NCI-H748 treated with DMSO at 0.1 percent for 48 hours (cell line): ENCODE measurements at regions not wholly inside any gene's neighbourhood (a gene's known extent, or its start where the extent isn't known, plus 50 kb on each side); places are given as distances from the start of the nearest gene placed in this dataset.
"Not testable (repeated sequence)": the region's sequence is repeated elsewhere in the genome, so short reads cannot be mapped to it uniquely, and the experiment has no call there.

ENCODE experiments used
- DNase-seq: peaks from one replicate; lab custom pipeline; 2025; lab: John Stamatoyannopoulos, UW

GRCh38 chr4:116544946-116545345 is 540.4 kb downstream of the TRAM1L1 start:
- no peak for DNase-seq

GRCh38 chr4:116539744-116540143 is 545.6 kb downstream of the TRAM1L1 start:
- DNase-seq, result no peak

GRCh38 chr4:116537828-116538227 is 547.5 kb downstream of the TRAM1L1 start:
- no peak for DNase-seq

DNA sequence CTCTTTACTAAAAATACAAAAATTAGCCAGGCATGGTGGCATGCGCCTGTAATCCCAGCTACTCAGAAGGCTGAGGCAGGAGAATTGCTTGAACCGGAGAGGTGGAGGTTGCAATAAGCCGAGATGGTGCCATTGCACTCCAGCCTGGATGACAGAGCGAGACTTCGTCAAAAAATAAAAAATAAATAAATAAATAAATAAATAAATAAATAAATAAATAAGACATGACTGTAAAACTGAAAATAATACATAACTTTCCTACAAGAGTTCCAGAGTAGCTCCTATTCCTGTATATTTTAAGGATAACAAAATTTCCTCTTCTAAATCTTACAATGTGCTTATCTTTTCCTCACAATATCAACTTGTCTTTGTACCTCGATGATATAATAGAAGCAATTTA is 549.4 kb downstream of the TRAM1L1 start:
- DNase-seq, result not testable (repeated sequence)

DNA sequence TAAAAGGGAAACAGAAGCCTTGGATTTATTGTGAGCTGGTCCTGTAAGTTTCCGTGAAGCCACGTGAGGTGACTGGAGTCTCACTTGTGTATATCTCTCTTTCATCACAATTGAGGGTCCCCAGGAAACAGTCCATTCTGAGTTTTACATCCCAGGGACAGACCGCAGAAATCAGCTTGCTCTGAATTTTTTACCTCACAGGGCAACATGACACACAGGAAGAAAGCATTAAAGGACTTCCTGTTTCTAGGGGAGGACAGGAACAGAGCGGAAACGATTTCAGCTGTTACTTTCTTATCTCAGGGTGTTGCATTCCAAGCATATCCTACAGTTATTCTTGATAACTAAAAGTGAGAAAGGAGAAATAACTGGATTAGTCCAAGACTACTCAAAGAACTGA is 553.5 kb downstream of the TRAM1L1 start:
- DNase-seq, result no peak

GRCh38 chr4:116531026-116531425 is 554.4 kb downstream of the TRAM1L1 start:
- no peak for DNase-seq

DNA sequence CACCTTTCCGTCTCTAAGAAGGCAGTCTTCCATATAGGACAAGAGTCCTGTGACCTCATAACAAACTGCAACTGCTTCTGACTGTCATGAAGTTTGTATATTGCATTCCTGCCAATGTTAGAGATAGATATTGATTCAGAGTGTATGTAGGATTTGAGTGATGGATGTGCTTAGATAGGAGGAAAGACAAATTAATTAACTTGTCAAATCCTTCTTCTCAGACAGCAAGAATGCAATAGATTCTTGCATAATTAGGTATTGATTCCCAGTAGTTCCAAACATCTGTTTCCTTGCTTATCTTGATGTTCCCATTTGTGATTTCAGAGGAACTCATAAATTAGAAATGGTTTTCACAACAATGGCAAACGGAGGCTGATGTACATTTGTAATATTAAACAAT is 555.3 kb downstream of the TRAM1L1 start:
- DNase-seq, result no peak

GRCh38 chr4:116529129-116529528 is 556.2 kb downstream of the TRAM1L1 start:
- DNase-seq, result no peak

DNA sequence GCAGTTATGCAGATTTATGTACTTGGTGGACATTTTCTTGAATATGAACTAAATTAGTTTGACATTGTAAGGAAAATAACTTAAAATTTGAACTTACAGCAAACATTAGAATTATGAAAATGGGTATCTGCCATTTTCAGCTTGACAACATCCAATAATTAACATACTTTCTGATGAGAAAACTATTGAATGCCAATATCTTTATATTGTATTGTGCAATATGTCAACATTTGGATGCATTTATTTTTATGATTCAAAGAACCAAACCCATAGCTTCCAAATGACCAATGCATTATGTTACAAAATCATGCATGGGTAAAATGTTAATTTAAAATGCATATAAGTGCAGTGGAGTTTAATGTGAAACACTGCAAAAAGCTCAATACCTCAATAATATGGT is 562.5 kb downstream of the TRAM1L1 start:
- no peak for DNase-seq

DNA sequence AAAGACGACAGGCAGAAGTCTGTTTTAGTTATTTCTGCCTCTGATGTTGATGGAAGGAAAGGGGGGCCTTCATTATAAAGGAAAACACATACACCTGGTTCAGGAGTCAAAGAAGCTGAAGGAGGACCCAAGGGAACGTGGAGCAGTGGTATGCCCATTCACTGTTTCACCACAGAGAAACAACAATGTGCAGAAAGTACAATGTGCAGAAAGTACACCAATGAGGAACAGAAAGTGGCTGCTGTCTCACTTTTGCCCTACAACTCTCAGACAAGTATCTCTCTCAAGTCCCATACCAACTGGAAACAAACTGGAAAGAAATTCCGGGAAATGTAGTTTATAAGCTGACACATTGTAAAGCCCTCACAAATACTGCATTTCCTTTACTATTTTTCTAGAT is 564.5 kb downstream of the TRAM1L1 start:
- DNase-seq, result no peak

GRCh38 chr4:116516711-116517110 is 568.7 kb downstream of the TRAM1L1 start:
- DNase-seq, result no peak

- no peak for DNase-seq
Measured at GRCh38 chr4:116515959-116516358, 569.4 kb downstream of the TRAM1L1 start.

DNA sequence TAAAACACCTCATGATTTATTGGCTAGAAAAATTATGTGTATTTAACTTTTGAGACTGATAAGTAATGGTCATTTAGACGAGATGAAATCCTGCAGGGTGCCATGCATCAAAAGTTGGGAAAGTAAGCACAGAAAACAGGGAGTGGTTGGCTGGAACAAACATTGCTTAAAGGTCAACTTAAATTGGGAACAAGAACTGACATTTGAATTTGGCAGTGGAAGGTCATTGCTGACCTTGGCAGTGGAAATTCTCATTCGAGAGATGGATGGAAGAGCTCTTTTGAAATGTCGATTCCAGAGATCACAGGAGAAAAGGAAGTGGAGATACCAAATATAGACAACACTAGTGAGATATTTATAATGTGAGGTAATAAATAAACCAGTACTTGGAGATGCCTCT is 572.8 kb downstream of the TRAM1L1 start:
- DNase-seq, result no peak

DNA sequence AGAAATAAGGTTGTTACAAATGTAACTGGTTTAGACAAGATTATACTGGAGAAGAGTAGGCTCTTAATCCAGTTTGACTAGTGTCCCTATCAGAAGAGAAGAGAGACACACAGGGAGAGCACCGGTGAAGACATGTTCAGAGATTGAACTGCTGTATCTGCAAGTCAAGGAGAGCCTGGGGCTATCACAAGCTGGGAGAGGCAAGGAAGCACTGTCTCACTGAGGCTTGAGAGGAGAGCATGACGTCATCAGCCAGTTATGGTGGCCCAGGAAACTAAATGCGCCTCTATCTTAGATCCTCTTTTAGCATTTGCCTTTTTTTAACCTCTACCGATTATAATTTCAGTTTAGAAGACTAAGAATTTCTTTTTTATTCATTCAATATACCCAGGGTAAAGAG is 583.4 kb downstream of the TRAM1L1 start:
- DNase-seq, result no peak

GRCh38 chr4:116500225-116500624 is 585.2 kb downstream of the TRAM1L1 start:
- no peak for DNase-seq

GRCh38 chr4:116489739-116490138 is 595.6 kb downstream of the TRAM1L1 start:
- no peak for DNase-seq

GRCh38 chr4:116486401-116486800 is 599.0 kb downstream of the TRAM1L1 start:
- DNase-seq, result no peak

GRCh38 chr4:116480546-116480945 is 604.8 kb downstream of the TRAM1L1 start:
- peak; percentile 82 for DNase-seq

DNA sequence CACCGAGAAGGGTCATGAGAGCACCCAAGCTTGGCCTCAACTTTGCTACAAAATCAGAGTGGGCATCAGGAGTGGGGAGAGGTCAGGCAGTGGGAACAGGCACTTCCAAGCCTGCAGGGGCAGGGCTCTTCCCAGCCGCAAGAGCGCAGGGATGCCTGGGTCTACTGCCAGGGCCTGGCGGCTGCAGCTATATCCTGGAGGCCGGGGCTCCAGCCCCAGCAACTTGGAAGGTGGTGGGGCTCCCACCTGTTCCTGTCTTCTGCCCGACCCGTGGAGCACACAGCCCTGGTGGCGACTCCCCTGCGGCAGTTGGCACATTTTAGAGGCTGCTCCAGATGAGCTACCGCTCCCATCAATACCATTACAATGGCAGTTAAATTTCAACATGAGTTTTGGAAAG is 607.0 kb downstream of the TRAM1L1 start:
- no peak for DNase-seq

DNA sequence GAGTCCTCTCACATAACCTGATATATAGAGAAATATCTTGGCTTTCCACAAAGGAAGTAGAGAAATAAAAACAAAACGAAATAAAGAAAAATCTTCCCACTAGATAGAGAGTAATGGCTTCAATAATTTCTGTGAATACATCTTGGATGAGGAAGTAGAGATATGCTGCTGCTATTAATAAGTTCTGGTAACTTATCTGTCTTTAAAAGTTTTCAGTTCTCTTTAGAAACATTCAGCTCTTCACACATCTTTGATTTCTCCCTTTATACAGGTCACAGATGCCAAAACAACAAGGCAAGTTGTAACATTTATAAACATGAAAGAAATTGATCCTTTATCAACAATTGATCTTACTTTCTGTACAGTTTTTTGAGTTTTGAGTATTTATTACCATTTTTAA is 615.8 kb downstream of the TRAM1L1 start:
- DNase-seq, result no peak

DNA sequence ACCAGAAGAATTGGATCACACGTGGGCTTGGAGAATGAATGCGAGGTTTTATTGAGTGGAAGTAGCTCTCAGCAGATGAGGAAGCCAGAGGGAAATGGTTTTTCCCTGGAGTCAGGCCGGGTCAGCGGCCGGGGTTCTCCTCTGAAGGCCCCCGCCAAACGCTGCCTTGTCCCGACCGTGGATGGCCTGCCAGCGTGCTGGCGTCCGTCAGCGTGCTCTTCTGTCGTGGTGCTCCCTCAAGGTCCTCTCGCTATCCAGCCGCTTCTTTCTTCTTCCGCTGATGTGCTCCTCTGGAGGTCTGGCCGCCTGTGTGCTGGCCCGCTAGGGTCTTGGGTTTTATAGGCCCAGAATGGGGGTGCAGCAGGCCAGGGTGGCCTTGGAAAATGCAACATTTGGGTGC is 632.2 kb downstream of the TRAM1L1 start:
- no peak for DNase-seq

- no peak for DNase-seq
Measured at GRCh38 chr4:116449764-116450163, 635.6 kb downstream of the TRAM1L1 start.

DNA sequence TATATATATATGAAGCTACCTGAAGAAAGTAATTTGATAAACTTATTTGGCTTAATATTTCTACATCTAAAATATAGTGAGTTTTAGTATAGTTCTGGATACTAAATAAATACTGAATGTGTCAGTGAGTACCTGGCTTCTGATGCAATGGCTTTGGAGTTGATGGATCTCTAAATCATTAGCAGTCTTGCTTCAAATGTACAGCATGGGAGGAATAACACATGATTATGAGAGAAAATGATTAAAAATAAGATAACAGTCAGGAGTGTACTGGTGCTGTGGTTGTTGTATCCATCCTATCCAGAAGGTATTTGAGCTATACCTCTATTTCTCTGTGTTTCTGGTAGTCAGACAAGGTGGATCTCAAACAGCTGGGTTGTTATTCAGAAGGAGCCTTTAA is 641.3 kb downstream of the TRAM1L1 start:
- no peak for DNase-seq

DNA sequence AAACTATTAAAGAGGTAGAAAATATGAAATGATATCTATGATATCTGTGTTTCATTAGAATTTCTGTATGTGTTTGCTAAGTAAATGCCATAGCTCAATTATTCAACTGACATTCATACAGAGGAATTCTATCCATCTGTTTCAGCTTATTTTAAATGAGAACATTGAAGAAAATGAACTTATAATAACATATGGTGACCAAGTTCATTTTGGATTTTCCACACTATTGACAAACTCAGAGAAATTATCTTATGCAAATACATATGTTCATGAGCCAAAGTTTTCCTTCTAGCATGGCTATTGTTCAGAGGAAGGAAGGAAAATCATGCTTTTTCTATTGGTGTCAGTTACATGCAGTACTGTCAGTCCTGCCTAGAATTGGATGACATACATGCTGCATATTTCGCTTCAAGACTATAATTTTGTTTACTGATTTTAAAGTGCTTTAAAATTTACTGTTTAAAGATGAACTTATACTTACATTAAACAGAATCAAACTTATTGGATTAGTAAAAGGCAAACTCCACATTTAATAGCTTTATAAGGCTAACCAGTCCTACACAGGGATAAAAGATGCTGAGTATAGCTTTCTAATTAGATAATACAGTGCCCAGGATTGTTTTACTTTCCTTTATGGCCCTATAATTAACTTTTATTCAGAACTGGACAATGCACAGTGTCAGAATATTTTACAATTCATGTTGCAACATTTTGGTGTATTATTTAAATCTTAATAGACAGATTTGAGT is 646.2 kb downstream of the TRAM1L1 start:
- DNase-seq, result no peak
